22Rv1 (cell line): ENCODE measurements at regions not wholly inside any gene's neighbourhood (a gene's known extent, or its start where the extent isn't known, plus 50 kb on each side); places are given as distances from the start of the nearest gene placed in this dataset.

Source experiments
- H3K27ac ChIP-seq: fragments of 450-650 bp; 2 replicates; pipeline ENCODE4 v1.5.1; 2017
- ZFX ChIP-seq: fragments of 450-650 bp; IDR thresholded peaks from 2 replicates; pipeline ENCODE4 v1.6.1; 2017; ENCODE audit warnings: antibody characterized with exemption, borderline replicate concordance
- TF ChIP-seq, protein P1 (sequence below): fragments of 450-650 bp; IDR thresholded peaks from 2 replicates; pipeline ENCODE4 v1.5.1; 2017; ENCODE audit warnings: mild to moderate bottlenecking

- H3K27ac ChIP-seq = no peak overlapping the region
- TF ChIP-seq ZFX = no peak
- TF ChIP-seq, protein P1, sequence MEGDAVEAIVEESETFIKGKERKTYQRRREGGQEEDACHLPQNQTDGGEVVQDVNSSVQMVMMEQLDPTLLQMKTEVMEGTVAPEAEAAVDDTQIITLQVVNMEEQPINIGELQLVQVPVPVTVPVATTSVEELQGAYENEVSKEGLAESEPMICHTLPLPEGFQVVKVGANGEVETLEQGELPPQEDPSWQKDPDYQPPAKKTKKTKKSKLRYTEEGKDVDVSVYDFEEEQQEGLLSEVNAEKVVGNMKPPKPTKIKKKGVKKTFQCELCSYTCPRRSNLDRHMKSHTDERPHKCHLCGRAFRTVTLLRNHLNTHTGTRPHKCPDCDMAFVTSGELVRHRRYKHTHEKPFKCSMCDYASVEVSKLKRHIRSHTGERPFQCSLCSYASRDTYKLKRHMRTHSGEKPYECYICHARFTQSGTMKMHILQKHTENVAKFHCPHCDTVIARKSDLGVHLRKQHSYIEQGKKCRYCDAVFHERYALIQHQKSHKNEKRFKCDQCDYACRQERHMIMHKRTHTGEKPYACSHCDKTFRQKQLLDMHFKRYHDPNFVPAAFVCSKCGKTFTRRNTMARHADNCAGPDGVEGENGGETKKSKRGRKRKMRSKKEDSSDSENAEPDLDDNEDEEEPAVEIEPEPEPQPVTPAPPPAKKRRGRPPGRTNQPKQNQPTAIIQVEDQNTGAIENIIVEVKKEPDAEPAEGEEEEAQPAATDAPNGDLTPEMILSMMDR = no peak
Observed at GRCh38 chr22:34736081-34736480, 329.9 kb upstream of the ISX start.

- TF ChIP-seq ZFX = no peak
- TF ChIP-seq, protein P1 = no peak
- no peak overlapping the region for H3K27ac ChIP-seq
Observed at GRCh38 chr22:34738661-34739400, 327.1 kb upstream of the ISX start.

GRCh38 chr22:34743110-34743751 lies 322.7 kb upstream of the ISX start:
- TF ChIP-seq, protein P1 = no peak
- no peak for TF ChIP-seq ZFX
- H3K27ac ChIP-seq = no peak overlapping the region

DNA sequence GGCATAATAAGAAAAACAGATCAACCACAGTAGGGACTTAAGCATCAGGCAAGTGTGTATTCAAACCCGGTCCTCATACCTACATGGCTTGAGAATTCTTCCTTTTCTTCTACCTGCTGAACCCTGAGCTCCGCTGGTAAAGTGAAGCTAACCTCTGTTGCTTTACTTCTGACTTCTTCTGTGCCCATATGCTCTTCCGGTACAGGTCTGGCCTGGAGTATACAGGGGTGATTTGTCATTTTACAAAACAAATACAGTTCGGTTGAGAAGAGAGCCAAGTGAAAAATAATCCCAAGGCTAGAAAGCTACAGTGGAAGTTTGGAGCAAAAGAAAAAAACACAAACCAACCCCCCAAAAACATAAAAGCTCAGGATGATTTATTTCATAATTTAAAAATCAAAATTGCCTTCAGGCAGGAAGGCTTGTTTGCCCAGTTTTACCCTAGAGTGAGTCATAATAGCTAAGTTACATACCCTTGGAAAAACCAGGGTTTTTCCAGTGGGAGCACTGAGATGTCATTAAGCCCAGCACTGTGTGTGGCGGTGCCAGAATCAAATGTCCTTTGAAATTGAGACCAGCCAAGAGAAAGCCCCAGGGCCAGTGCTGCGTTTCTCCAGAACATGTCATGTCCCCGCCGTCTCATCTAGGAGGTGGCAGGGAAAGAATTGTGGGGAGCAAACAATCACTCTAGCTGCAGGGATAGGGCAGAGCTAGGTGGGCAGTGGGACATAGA lies 305.5 kb upstream of the ISX start:
- TF ChIP-seq, protein P1 = no peak
- no peak for TF ChIP-seq ZFX
- H3K27ac ChIP-seq = no peak overlapping the region

DNA sequence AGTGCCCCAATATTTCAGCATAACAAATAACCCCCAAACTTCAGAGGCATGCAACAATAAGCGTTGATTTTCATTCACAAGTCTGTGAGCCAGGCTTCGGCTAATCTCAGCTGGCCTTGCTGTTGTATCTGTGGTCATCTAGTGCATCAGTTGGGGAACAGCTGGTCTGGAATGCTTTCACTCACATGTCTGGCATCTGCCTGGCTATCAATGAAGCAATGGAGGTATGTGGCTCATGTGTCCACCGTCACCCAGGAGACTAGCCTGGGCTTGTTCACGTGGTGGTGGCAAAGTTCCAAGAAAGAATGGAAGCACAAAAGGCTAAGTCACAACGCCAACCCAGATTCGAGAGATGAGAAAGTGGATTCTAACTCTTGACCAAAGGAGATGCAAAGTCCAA lies 304.8 kb upstream of the ISX start:
- no peak overlapping the region for H3K27ac ChIP-seq
- TF ChIP-seq ZFX = no peak
- TF ChIP-seq, protein P1 = no peak

DNA sequence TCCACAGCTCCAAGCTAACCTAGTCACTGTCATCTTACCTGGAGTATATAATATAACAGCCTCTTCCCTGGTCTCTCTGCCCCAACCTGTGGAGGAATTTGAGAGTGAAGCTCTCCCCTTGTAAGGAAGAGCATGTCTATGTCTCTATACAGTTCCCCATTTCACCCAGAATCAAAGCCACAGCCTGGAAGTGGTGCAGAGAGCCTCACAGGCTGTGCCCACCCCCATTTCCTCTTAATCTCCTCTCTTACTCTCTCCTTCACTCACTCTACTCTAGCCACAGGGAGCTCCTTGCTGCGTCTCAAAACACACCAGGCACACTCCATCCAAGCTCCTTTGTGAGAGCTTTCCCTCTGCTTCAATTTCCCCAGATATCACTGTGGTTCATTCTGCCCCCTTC lies 302.5 kb upstream of the ISX start:
- no peak overlapping the region for H3K27ac ChIP-seq
- no peak for TF ChIP-seq ZFX
- TF ChIP-seq, protein P1 = no peak

GRCh38 chr22:34765115-34765514 lies 300.8 kb upstream of the ISX start:
- TF ChIP-seq ZFX = no peak
- TF ChIP-seq, protein P1 = no peak
- no peak overlapping the region for H3K27ac ChIP-seq
